Loucy (cell line): ENCODE measurements at regions not wholly inside any gene's neighbourhood (a gene's known extent, or its start where the extent isn't known, plus 50 kb on each side); places are given as distances from the start of the nearest gene placed in this dataset.

Source experiments
- H2AFZ ChIP-seq: fragments of 200-600 bp; sonication (generic); 2 replicates; pipeline ENCODE4 v1.6.0; 2016; ENCODE audit warnings: antibody characterized with exemption, mild to moderate bottlenecking, low read length, moderate library complexity
- H3F3A ChIP-seq: fragments of 200-600 bp; 2 replicates; pipeline ENCODE4 v1.6.0; 2016; ENCODE audit warnings: antibody characterized with exemption, low read depth, mild to moderate bottlenecking
- H3K27me3 ChIP-seq: fragments of 200-600 bp; sonication (generic); 2 replicates; pipeline ENCODE4 v1.6.1; 2014; ENCODE audit warnings: low read length, mild to moderate bottlenecking; ENCODE audit not compliant: insufficient read depth, poor library complexity, severe bottlenecking
- H3K36me3 ChIP-seq: fragments of 200-600 bp; sonication (generic); 2 replicates; pipeline ENCODE4 v1.6.1; 2016; ENCODE audit warnings: low read length; ENCODE audit not compliant: insufficient read depth
- H3K4me1 ChIP-seq: fragments of 200-600 bp; sonication (generic); 2 replicates; pipeline ENCODE4 v1.5.1; 2014; ENCODE audit warnings: low read length, mild to moderate bottlenecking; ENCODE audit not compliant: insufficient read depth, poor library complexity, severe bottlenecking
- H3K4me2 ChIP-seq: fragments of 200-600 bp; sonication (generic); 2 replicates; pipeline ENCODE4 v1.6.0; 2014; ENCODE audit warnings: antibody characterized with exemption, low read length, low read depth, mild to moderate bottlenecking; ENCODE audit not compliant: poor library complexity, severe bottlenecking
- H3K4me3 ChIP-seq: fragments of 200-600 bp; sonication (generic); 2 replicates; pipeline ENCODE4 v1.5.1; 2014; ENCODE audit warnings: low read length, mild to moderate bottlenecking, mixed read lengths; ENCODE audit not compliant: poor library complexity, severe bottlenecking
- H3K79me2 ChIP-seq: fragments of 200-600 bp; sonication (generic); 2 replicates; pipeline ENCODE4 v1.6.1; 2014; ENCODE audit warnings: low read length; ENCODE audit not compliant: insufficient read depth
- H3K9ac ChIP-seq: fragments of 200-600 bp; sonication (generic); 2 replicates; pipeline ENCODE4 v1.6.0; 2014; ENCODE audit warnings: mild to moderate bottlenecking, low read depth, low read length, moderate library complexity; ENCODE audit not compliant: poor library complexity, severe bottlenecking
- H3K9me2 ChIP-seq: fragments of 200-600 bp; sonication (generic); replicated peaks from 2 replicates; pipeline ENCODE4 v1.6.1; 2016; ENCODE audit warnings: low read depth, low read length, mixed read lengths
- H3K9me3 ChIP-seq: fragments of 200-600 bp; sonication (generic); 2 replicates; pipeline ENCODE4 v1.6.1; 2014; ENCODE audit warnings: mild to moderate bottlenecking, antibody characterized with exemption, low read length, low read depth; ENCODE audit not compliant: insufficient read depth
- H4K20me1 ChIP-seq: fragments of 200-600 bp; sonication (generic); 2 replicates; pipeline ENCODE4 v1.6.0; 2014; ENCODE audit warnings: antibody characterized with exemption, low read length, mild to moderate bottlenecking; ENCODE audit not compliant: insufficient read depth, poor library complexity, severe bottlenecking
- EZH2phosphoT487 ChIP-seq: fragments of 200-600 bp; IDR thresholded peaks from 2 replicates; pipeline ENCODE4 v1.6.1; 2018; ENCODE audit warnings: antibody characterized with exemption, mild to moderate bottlenecking, moderate library complexity, borderline replicate concordance
- TF ChIP-seq, protein P1 (sequence below): fragments of 200-600 bp; sonication (generic); conservative IDR thresholded peaks from 2 replicates; pipeline ENCODE4 v1.5.1; 2014; ENCODE audit warnings: mild to moderate bottlenecking, antibody characterized with exemption, low read length

DNA sequence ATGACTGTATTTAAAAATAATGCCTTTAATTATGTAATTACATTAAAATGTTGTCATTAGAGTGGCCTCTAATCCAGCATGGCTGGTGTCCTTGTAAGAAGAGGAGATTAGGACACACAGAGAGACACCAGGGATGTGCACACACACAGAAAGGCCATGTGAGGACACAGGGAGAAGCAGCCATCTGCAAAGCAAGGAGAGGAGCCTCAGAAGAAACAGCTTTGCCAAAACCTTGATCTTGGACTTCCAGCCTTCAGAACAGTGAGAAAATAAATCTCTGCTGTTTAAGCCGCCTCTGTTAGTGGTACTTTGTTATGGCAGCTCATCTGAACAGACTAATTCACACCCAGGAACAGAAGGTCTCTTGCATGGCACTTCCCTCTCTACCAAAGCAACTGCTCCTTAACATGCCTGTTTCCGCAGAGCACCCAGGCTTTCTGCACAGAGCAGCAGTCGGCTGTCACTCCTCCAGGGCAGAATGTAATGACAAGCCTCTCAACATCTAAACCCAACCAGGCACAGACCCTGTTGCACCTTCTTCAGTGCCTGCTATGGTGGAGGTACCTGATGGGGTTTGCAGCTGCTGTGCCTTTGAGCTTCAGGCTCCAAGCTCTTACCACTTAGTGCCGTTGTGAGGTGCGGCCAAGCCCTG lies 377.7 kb downstream of the TDRD15 start:
- Histone ChIP-seq H3K4me2 (no peak overlapping the region), H3K4me3 (no peak overlapping the region), H4K20me1 (no peaks in the 10 kb centered on the region), H3F3A (no peaks in the 10 kb centered on the region), H3K36me3 (no peaks in the 10 kb centered on the region), H2AFZ (no peak overlapping the region), H3K9ac (no peak overlapping the region), H3K27me3 (no peaks in the 10 kb centered on the region), H3K4me1 (no peaks in the 10 kb centered on the region), H3K9me2 (no peaks in the 10 kb centered on the region), H3K9me3 (no peaks in the 10 kb centered on the region), H3K79me2 (no peaks in the 10 kb centered on the region)
- TF ChIP-seq EZH2phosphoT487, result no peak
- TF ChIP-seq, protein P1, sequence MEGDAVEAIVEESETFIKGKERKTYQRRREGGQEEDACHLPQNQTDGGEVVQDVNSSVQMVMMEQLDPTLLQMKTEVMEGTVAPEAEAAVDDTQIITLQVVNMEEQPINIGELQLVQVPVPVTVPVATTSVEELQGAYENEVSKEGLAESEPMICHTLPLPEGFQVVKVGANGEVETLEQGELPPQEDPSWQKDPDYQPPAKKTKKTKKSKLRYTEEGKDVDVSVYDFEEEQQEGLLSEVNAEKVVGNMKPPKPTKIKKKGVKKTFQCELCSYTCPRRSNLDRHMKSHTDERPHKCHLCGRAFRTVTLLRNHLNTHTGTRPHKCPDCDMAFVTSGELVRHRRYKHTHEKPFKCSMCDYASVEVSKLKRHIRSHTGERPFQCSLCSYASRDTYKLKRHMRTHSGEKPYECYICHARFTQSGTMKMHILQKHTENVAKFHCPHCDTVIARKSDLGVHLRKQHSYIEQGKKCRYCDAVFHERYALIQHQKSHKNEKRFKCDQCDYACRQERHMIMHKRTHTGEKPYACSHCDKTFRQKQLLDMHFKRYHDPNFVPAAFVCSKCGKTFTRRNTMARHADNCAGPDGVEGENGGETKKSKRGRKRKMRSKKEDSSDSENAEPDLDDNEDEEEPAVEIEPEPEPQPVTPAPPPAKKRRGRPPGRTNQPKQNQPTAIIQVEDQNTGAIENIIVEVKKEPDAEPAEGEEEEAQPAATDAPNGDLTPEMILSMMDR, result no peak

DNA sequence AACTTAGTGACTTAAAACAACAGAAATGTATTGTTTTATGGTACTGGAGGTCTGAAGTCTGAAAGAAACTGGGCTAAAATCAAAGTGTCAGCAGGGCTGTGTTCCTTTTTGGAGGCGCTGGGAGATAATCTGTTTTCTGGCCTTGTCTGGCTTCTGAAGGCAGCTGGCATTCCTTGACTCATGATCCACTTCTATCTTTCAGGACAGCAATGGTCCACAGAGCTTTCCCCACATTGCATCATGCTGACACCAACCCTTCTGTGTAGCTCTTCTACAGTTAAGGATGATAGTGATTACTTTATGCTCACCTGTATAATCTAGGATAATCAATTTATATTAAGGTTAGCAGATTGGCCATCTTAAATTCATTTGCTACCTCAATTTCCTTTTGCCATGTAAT lies 392.1 kb downstream of the TDRD15 start:
- Histone ChIP-seq H3K9me2 (no peaks in the 10 kb centered on the region), H3K4me2 (no peak overlapping the region), H3K9ac (no peak overlapping the region), H4K20me1 (no peaks in the 10 kb centered on the region), H3K79me2 (no peaks in the 10 kb centered on the region), H2AFZ (no peak overlapping the region), H3K27me3 (no peaks in the 10 kb centered on the region), H3K36me3 (no peaks in the 10 kb centered on the region), H3K4me1 (no peaks in the 10 kb centered on the region), H3K4me3 (no peak overlapping the region), H3F3A (no peaks in the 10 kb centered on the region), H3K9me3 (no peaks in the 10 kb centered on the region)
- TF ChIP-seq EZH2phosphoT487, result no peak
- TF ChIP-seq, protein P1, result no peak

DNA sequence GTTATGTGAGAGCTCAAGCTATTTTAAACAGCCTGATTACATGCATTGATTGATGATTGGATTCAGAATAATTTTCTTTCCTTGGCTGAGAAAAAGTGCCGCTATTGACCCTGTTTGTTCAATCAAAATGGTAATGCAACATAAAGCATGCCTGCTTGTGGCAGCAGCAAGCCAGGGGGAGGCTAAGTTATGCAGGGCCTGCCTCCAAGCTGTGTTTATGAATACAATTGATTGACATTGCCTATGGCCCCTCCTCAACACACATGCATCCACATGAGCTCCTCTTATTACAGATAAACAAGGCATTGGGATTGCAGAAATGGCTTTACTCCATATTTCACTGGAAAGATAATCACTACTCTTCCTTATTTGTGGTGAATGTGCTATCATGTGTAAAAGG lies 395.6 kb downstream of the TDRD15 start:
- TF ChIP-seq, protein P1, result no peak
- TF ChIP-seq EZH2phosphoT487, result no peak
- Histone ChIP-seq H3K4me1 (no peaks in the 10 kb centered on the region), H3K79me2 (no peaks in the 10 kb centered on the region)

More for the DNA sequence above, 395.6 kb downstream of the TDRD15 start:
- no peak overlapping the region for H3K9ac ChIP-seq
- no peaks in the 10 kb centered on the region for H4K20me1 ChIP-seq
- H3K9me3 ChIP-seq, result no peaks in the 10 kb centered on the region
- no peaks in the 10 kb centered on the region for H3K9me2 ChIP-seq
- no peaks in the 10 kb centered on the region for H3F3A ChIP-seq
- H3K27me3 ChIP-seq, result no peaks in the 10 kb centered on the region
- H3K4me2 ChIP-seq, result no peak overlapping the region
- H2AFZ ChIP-seq, result no peak overlapping the region
- no peaks in the 10 kb centered on the region for H3K36me3 ChIP-seq
- H3K4me3 ChIP-seq, result no peak overlapping the region
